K562 (cell line): ENCODE measurements at regions not wholly inside any gene's neighbourhood (a gene's known extent, or its start where the extent isn't known, plus 50 kb on each side); places are given as distances from the start of the nearest gene placed in this dataset.

Experiments used
- ATAC-seq: fragments of 200-7000 bp; cut with Tn5 transposase; 3 replicates; pipeline ENCODE4 v1.9.1; 2020; ENCODE audit warnings: moderate library complexity
- BruUV-seq: library from RNA; stranded (reverse); fragments of 400-500 nt; replicated peaks from 2 replicates; lab custom pipeline; 2021; lab: Mats Ljungman, UMichigan
- CTCF ChIA-PET: fragments of 300-600 bp; formaldehyde crosslinking; extraction: SDS; loops from one replicate; lab custom pipeline; 2021; ENCODE audit warnings: low intra/inter-chr PET ratio; lab: Yijun Ruan, JAX
- POLR2A ChIA-PET: fragments of 300-600, 350-650 bp; sonication (Branson Sonifier 250); formaldehyde crosslinking; extraction: SDS; loops from one replicate; lab custom pipeline; 2021; ENCODE audit warnings: antibody characterized with exemption, inconsistent platforms; lab: Yijun Ruan, JAX
- DNase-seq, 4 experiments: peaks; one replicate each; pipeline versions ENCODE4 v3.0.0 to v3.0.0-alpha.2; 2011 to 2018; ENCODE audit warnings: low spot score in 3 of 4, mixed read lengths in 3 of 4; ENCODE audit errors: extremely low read depth in 1 of 4
- FAIRE-seq: peaks from 2 replicates; lab custom pipeline; 2011; peaks lifted over from hg19 to GRCh38; lab: Jason Lieb, UNC
- H2AFZ ChIP-seq: 2 replicates; pipeline ENCODE4 v1.6.0; 2011; ENCODE audit warnings: low read depth, low read length, control low read depth, inconsistent platforms
- H3K27ac ChIP-seq: fragments of 200-600 bp; 3 replicates; pipeline ENCODE4 v1.8.0; 2011; ENCODE audit warnings: low read depth, mild to moderate bottlenecking, control low read depth, inconsistent platforms, low read length, moderate library complexity, mixed read lengths; ENCODE audit errors: extremely low read depth
- H3K27me3 ChIP-seq, 2 experiments: fragments of 300-600 bp in 1 of 2; 2 replicates in 1 of 2; 3 replicates in 1 of 2; pipeline versions ENCODE4 v1.6.0 to v1.8.0; 2011; ENCODE audit warnings: inconsistent platforms in 2 of 2, low read length in 2 of 2, mild to moderate bottlenecking in 1 of 2, mixed read lengths in 1 of 2, moderate library complexity in 1 of 2; ENCODE audit not compliant: control insufficient read depth in 2 of 2, insufficient read depth in 2 of 2
- H3K36me3 ChIP-seq: fragments of 300-600 bp; 3 replicates; pipeline ENCODE4 v1.8.0; 2011; ENCODE audit warnings: mild to moderate bottlenecking, low read length, inconsistent platforms; ENCODE audit not compliant: control insufficient read depth, insufficient read depth
- H3K4me1 ChIP-seq, 2 experiments: fragments of 200-600 bp in 1 of 2; replicated peaks in 1 of 2; 2 replicates in 1 of 2; 3 replicates in 1 of 2; pipeline versions ENCODE4 v1.5.1 to v1.8.0; 2011; ENCODE audit warnings: inconsistent platforms in 2 of 2, low read length in 2 of 2, mild to moderate bottlenecking in 1 of 2, mixed read lengths in 1 of 2, moderate library complexity in 1 of 2; ENCODE audit not compliant: control insufficient read depth in 2 of 2, insufficient read depth in 2 of 2
- H3K4me2 ChIP-seq: 2 replicates; pipeline ENCODE4 v1.6.1; 2011; ENCODE audit warnings: low read length, control low read depth, inconsistent platforms, mixed read lengths; ENCODE audit not compliant: insufficient read depth
- H3K4me3 ChIP-seq: fragments of 200-600 bp; sonication (generic), shearing (Covaris generic); 2 replicates; pipeline ENCODE4 v1.5.1; 2016; ENCODE audit warnings: control low read depth, inconsistent platforms
- H3K79me2 ChIP-seq: fragments of 200-600 bp; 3 replicates; pipeline ENCODE4 v1.8.0; 2011; ENCODE audit warnings: low read length, inconsistent platforms; ENCODE audit not compliant: control insufficient read depth, insufficient read depth
- H3K9ac ChIP-seq, 2 experiments: 2 replicates each; pipeline versions ENCODE4 v1.6.0 to v1.6.1; 2011; ENCODE audit warnings: low read depth in 2 of 2, low read length in 2 of 2, control low read depth in 1 of 2, inconsistent platforms in 1 of 2, mild to moderate bottlenecking in 1 of 2, mixed read lengths in 1 of 2; ENCODE audit not compliant: insufficient read depth in 1 of 2
- H3K9me1 ChIP-seq: one replicate; pipeline ENCODE4 v1.6.0; 2011; ENCODE audit warnings: inconsistent platforms, mild to moderate bottlenecking, low read length, moderate library complexity; ENCODE audit not compliant: control insufficient read depth, insufficient read depth
- H3K9me3 ChIP-seq: replicated peaks from 2 replicates; pipeline ENCODE4 v1.5.1; 2011; ENCODE audit warnings: low read depth, low read length, inconsistent platforms; ENCODE audit not compliant: control insufficient read depth, insufficient read depth
- H4K20me1 ChIP-seq: replicated peaks from 2 replicates; pipeline ENCODE4 v1.6.1; 2011; ENCODE audit warnings: low read length, inconsistent platforms, mixed read lengths; ENCODE audit not compliant: control insufficient read depth, insufficient read depth
- ARHGAP35 ChIP-seq: fragments of 450-650 bp; IDR thresholded peaks from 2 replicates; pipeline ENCODE4 v1.6.1; 2018; ENCODE audit not compliant: partially characterized antibody
- ARID3B ChIP-seq: fragments of 250-450 bp; sonication (Bioruptor Pico); IDR thresholded peaks from 2 replicates; pipeline ENCODE4 v1.4.0; 2020; ENCODE audit warnings: borderline replicate concordance
- U2AF1 ChIP-seq: fragments of 200-400 bp; formaldehyde crosslinking; optimal IDR thresholded peaks from 2 replicates; pipeline ENCODE3; 2017; ENCODE audit warnings: mild to moderate bottlenecking, low read depth, low read length, moderate library complexity
- XRCC3 ChIP-seq: fragments of 450-650 bp; IDR thresholded peaks from 2 replicates; pipeline ENCODE4 v1.6.1; 2017; ENCODE audit warnings: mild to moderate bottlenecking, moderate library complexity
- WGBS: fragments of 100-300 bp; shearing (Covaris generic); methylation state at CpG from one replicate; pipeline ENCODE4 v1.1.6; 2016; ENCODE audit warnings: low coverage, mixed read lengths; ENCODE audit not compliant: insufficient coverage; ENCODE audit errors: missing lambda C conversion rate; 5-methylcytosine and 5-hydroxymethylcytosine counted together
- in situ Hi-C: fragments of 300-500 bp; cut with MboI; formaldehyde crosslinking; loops from 4 replicates; pipeline ENCODE4 v1.15.0; 2018; ENCODE audit warnings: inconsistent platforms, mixed read lengths
- intact Hi-C: fragments of 100-400 bp; cut with micrococcal nuclease; formaldehyde crosslinking; loops from 2 replicates; pipeline ENCODE4 v1.14.2; 2022
- TF ChIP-seq, protein P1 (sequence below): fragments of 250-450 bp; sonication (Bioruptor Pico); IDR thresholded peaks from 2 replicates; pipeline ENCODE4 v1.4.0; 2020

- no TSS peak for BruUV-seq
- no peak for TF ChIP-seq XRCC3
- no peak for TF ChIP-seq ARID3B
- TF ChIP-seq U2AF1 = no peak
- TF ChIP-seq, protein P1, sequence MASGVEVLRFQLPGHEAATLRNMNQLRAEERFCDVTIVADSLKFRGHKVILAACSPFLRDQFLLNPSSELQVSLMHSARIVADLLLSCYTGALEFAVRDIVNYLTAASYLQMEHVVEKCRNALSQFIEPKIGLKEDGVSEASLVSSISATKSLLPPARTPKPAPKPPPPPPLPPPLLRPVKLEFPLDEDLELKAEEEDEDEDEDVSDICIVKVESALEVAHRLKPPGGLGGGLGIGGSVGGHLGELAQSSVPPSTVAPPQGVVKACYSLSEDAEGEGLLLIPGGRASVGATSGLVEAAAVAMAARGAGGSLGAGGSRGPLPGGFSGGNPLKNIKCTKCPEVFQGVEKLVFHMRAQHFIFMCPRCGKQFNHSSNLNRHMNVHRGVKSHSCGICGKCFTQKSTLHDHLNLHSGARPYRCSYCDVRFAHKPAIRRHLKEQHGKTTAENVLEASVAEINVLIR (CRISPR knock-in tag) = no peak
- TF ChIP-seq ARHGAP35 = no peak
- in situ Hi-C loops (no loop called here), intact Hi-C loops (no loop called here)
- ChIA-PET POLR2A (no interaction called here), CTCF (no interaction called here)
- Histone ChIP-seq H3K4me2 (no peak overlapping the region), H3K36me3 (no peaks in the 10 kb centered on the region), H3K27me3 (peaks cover 0 to 10% of the 10 kb centered on the region in 2 experiments; a peak in 3 of 5 replicates), H3K79me2 (no peaks in the 10 kb centered on the region), H3K9ac (no peak overlapping the region), H4K20me1 (no peaks in the 10 kb centered on the region), H3K9me1 (no peaks in the 10 kb centered on the region), H2AFZ (no peak overlapping the region), H3K4me3 (no peak overlapping the region), H3K9me3 (no peaks in the 10 kb centered on the region), H3K4me1 (no peaks in the 10 kb centered on the region), H3K27ac (no peak overlapping the region)
- no peak for FAIRE-seq
- no peak for ATAC-seq
- 0% methylated on average over 2 of the region's 2 CpGs for WGBS
- DNase-seq = no peak
Observed at GRCh38 chr7:96401200-96401599, 79.3 kb upstream of the SLC25A13 start.
